HEK293 (cell line): ENCODE measurements at regions not wholly inside any gene's neighbourhood (a gene's known extent, or its start where the extent isn't known, plus 50 kb on each side); places are given as distances from the start of the nearest gene placed in this dataset.

Experiments
- CTCF ChIA-PET: fragments of 350-600 bp; formaldehyde crosslinking; extraction: SDS; loops from one replicate; lab custom pipeline; 2021; ENCODE audit warnings: antibody characterized with exemption; lab: Yijun Ruan, JAX
- POLR2A ChIA-PET: fragments of 300-600 bp; formaldehyde crosslinking; extraction: SDS; loops from one replicate; lab custom pipeline; 2020; ENCODE audit warnings: antibody characterized with exemption, inconsistent platforms; lab: Yijun Ruan, JAX
- H3K27ac ChIP-seq: fragments of 200-500 bp; sonication (Bioruptor generic); 2 replicates; pipeline ENCODE4 v1.5.1; 2014; ENCODE audit warnings: low read depth, low read length, control low read depth, inconsistent platforms; ENCODE audit errors: extremely low read depth
- H3K36me3 ChIP-seq, 2 experiments: fragments of 200-500 bp in 1 of 2; sonication (Bioruptor generic) in 1 of 2; 1 replicate in 1 of 2; 2 replicates in 1 of 2; pipeline ENCODE4 v1.5.1; 2014 to 2017; ENCODE audit warnings: inconsistent platforms in 2 of 2, low read length in 2 of 2; ENCODE audit not compliant: control insufficient read depth in 2 of 2, insufficient read depth in 1 of 2
- H3K4me1 ChIP-seq: fragments of 200-500 bp; sonication (Bioruptor generic); 2 replicates; pipeline ENCODE4 v1.5.1; 2014; ENCODE audit warnings: mild to moderate bottlenecking, low read length, inconsistent platforms; ENCODE audit not compliant: control insufficient read depth, insufficient read depth
- H3K4me3 ChIP-seq: 2 replicates; pipeline ENCODE4 v1.5.1; 2011; ENCODE audit warnings: low read depth, mild to moderate bottlenecking, control low read depth, low read length, moderate library complexity
- H3K9me3 ChIP-seq: fragments of 200-500 bp; sonication (Bioruptor generic); 2 replicates; pipeline ENCODE4 v1.5.1; 2014; ENCODE audit warnings: low read depth, low read length, inconsistent platforms; ENCODE audit not compliant: control insufficient read depth, insufficient read depth
- HIC1 ChIP-seq: fragments of 450-650 bp; formaldehyde crosslinking; IDR thresholded peaks from 2 replicates; pipeline ENCODE4 v1.5.1; 2016; ENCODE audit warnings: missing biosample characterization, missing genetic modification characterization
- KLF17 ChIP-seq: fragments of 450-650 bp; formaldehyde crosslinking; IDR thresholded peaks from 2 replicates; pipeline ENCODE4 v1.5.1; 2016; ENCODE audit warnings: missing biosample characterization, missing genetic modification characterization
- SALL2 ChIP-seq: fragments of 450-650 bp; formaldehyde crosslinking; IDR thresholded peaks from 2 replicates; pipeline ENCODE4 v1.5.0; 2017; ENCODE audit warnings: missing biosample characterization, mild to moderate bottlenecking, missing genetic modification characterization, borderline replicate concordance
- ZBTB10 ChIP-seq: fragments of 450-650 bp; formaldehyde crosslinking; IDR thresholded peaks from 2 replicates; pipeline ENCODE4 v1.5.1; 2016; ENCODE audit warnings: missing biosample characterization, missing genetic modification characterization
- ZBTB49 ChIP-seq: fragments of 450-650 bp; formaldehyde crosslinking; IDR thresholded peaks from 2 replicates; pipeline ENCODE4 v1.5.1; 2016; ENCODE audit warnings: missing biosample characterization, missing genetic modification characterization, low read depth
- ZNF140 ChIP-seq: fragments of 450-650 bp; formaldehyde crosslinking; IDR thresholded peaks from 2 replicates; pipeline ENCODE4 v1.5.1; 2016; ENCODE audit warnings: missing biosample characterization, missing genetic modification characterization
- ZNF24 ChIP-seq: fragments of 450-650 bp; formaldehyde crosslinking; IDR thresholded peaks from 2 replicates; pipeline ENCODE4 v1.5.1; 2016; ENCODE audit warnings: missing biosample characterization, missing genetic modification characterization
- ZNF26 ChIP-seq: fragments of 450-650 bp; formaldehyde crosslinking; IDR thresholded peaks from 2 replicates; pipeline ENCODE4 v1.5.1; 2016; ENCODE audit warnings: missing biosample characterization, missing genetic modification characterization
- ZNF362 ChIP-seq: fragments of 450-650 bp; formaldehyde crosslinking; IDR thresholded peaks from 2 replicates; pipeline ENCODE4 v1.5.1; 2016; ENCODE audit warnings: missing biosample characterization, missing genetic modification characterization
- ZNF449 ChIP-seq: fragments of 450-650 bp; formaldehyde crosslinking; IDR thresholded peaks from 2 replicates; pipeline ENCODE4 v1.5.1; 2017; ENCODE audit warnings: missing biosample characterization, mild to moderate bottlenecking, missing genetic modification characterization, moderate library complexity
- ZNF518A ChIP-seq: fragments of 450-650 bp; formaldehyde crosslinking; conservative IDR thresholded peaks from 2 replicates; pipeline ENCODE4 v1.5.1; 2016; ENCODE audit warnings: low read depth, missing biosample characterization, missing genetic modification characterization
- ZNF623 ChIP-seq: fragments of 450-650 bp; formaldehyde crosslinking; IDR thresholded peaks from 2 replicates; pipeline ENCODE4 v1.5.1; 2016; ENCODE audit warnings: missing biosample characterization, missing genetic modification characterization

GRCh38 chr4:97104006-97104405, 1039.3 kb downstream of the STPG2 start (continued):
- TF ChIP-seq ZNF518A (tag by site-specific recombination) (no peak), ZNF449 (tag by site-specific recombination) (no peak)

GRCh38 chr4:97104666-97105065, 1038.6 kb downstream of the STPG2 start:
- Histone ChIP-seq H3K4me3 (no peak overlapping the region), H3K4me1 (no peaks in the 10 kb centered on the region), H3K27ac (no peak overlapping the region), H3K9me3 (no peaks in the 10 kb centered on the region), H3K36me3 (no peaks in the 10 kb centered on the region)
- ChIA-PET POLR2A (no interaction called here), CTCF (no interaction called here)
- TF ChIP-seq ZNF24 (tag by site-specific recombination) (no peak), ZNF362 (tag by site-specific recombination) (no peak), ZNF26 (tag by site-specific recombination) (no peak), ZBTB10 (no peak)

- CTCF ChIA-PET = no interaction called here
- Histone ChIP-seq H3K9me3 (no peaks in the 10 kb centered on the region), H3K27ac (no peak overlapping the region), H3K4me3 (no peak overlapping the region), H3K36me3 (no peaks in the 10 kb centered on the region), H3K4me1 (no peaks in the 10 kb centered on the region)
- POLR2A ChIA-PET = no interaction called here
- no peak for TF ChIP-seq HIC1 (tag by site-specific recombination)
- no peak for TF ChIP-seq ZNF623 (tag by site-specific recombination)
- TF ChIP-seq KLF17 (tag by site-specific recombination) = no peak
- TF ChIP-seq ZBTB49 (tag by site-specific recombination) = no peak
- no peak for TF ChIP-seq ZNF140 (tag by site-specific recombination)
- TF ChIP-seq SALL2 = no peak
These were observed 1037.8 kb downstream of the STPG2 start for GRCh38 chr4:97105347-97106099.
